ENCODE measurements at regions not wholly inside any gene's neighbourhood (a gene's known extent, or its start where the extent isn't known, plus 50 kb on each side); places are given as distances from the start of the nearest gene placed in this dataset.
"Not testable (repeated sequence)": the region's sequence is repeated elsewhere in the genome, so short reads cannot be mapped to it uniquely, and the experiment has no call there.

- TF ChIP-seq CTCF (conservative IDR thresholded peaks at IDR 0.05 in 1 of 2, IDR thresholded peaks at IDR 0.05 in 1 of 2; ENCODE audit: low read depth in 1 of 2, low read length in 2 of 2); EZH2 (IDR thresholded peaks at IDR 0.05; ENCODE audit: low read length, missing control alignments): not testable (repeated sequence)
Observed at GRCh38 chr4:127379948-127380347, 252.8 kb upstream of the INTU start.

Measured in fibroblast of lung (primary cell).